Activated naive CD4-positive, alpha-beta T cell treated with anti-CD3 and anti-CD28 coated beads, Interleukin-2, amount 50 U/mL, for 72 hours (primary cell): ENCODE measurements at regions not wholly inside any gene's neighbourhood (a gene's known extent, or its start where the extent isn't known, plus 50 kb on each side); places are given as distances from the start of the nearest gene placed in this dataset.
"Not testable (repeated sequence)": the region's sequence is repeated elsewhere in the genome, so short reads cannot be mapped to it uniquely, and the experiment has no call there.

Experiments used
- ATAC-seq, 2 donors: fragments of 150-1000 bp; cut with Tn5 transposase; 2 replicates each; pipeline ENCODE4 v1.10.0; 2021; ENCODE audit warnings: mild to moderate bottlenecking in 2 of 2, moderate library complexity in 2 of 2
- DNase-seq, 2 donors: peaks; one replicate each; pipeline ENCODE4 v3.0.0; 2021 to 2022; ENCODE audit warnings: low spot score in 2 of 2
- H3K27ac Mint-ChIP-seq, 2 donors: one replicate each; pipeline ENCODE4 v1.8.0; 2022; ENCODE audit warnings: mild to moderate bottlenecking in 2 of 2, mixed read lengths in 2 of 2
- H3K36me3 Mint-ChIP-seq, 2 donors: one replicate each; pipeline ENCODE4 v1.8.0; 2022; ENCODE audit warnings: mixed read lengths in 2 of 2
- H3K9me3 Mint-ChIP-seq, 2 donors: one replicate each; pipeline ENCODE4 v1.8.0; 2022; ENCODE audit warnings: mixed read lengths in 2 of 2

GRCh38 chr7:76711648-76712047 lies 84.6 kb upstream of the POMZP3 start:
- not testable (repeated sequence) for H3K9me3 Mint-ChIP-seq, DNase-seq, ATAC-seq, H3K36me3 Mint-ChIP-seq, H3K27ac Mint-ChIP-seq

- not testable (repeated sequence) for ATAC-seq, H3K9me3 Mint-ChIP-seq, DNase-seq, H3K27ac Mint-ChIP-seq, H3K36me3 Mint-ChIP-seq
Measured at GRCh38 chr7:76709703-76710102, 82.6 kb upstream of the POMZP3 start.

GRCh38 chr7:76708446-76708845 lies 81.4 kb upstream of the POMZP3 start:
- H3K27ac Mint-ChIP-seq, ATAC-seq, DNase-seq, H3K9me3 Mint-ChIP-seq, H3K36me3 Mint-ChIP-seq: not testable (repeated sequence)

- ATAC-seq, H3K36me3 Mint-ChIP-seq, H3K27ac Mint-ChIP-seq, DNase-seq, H3K9me3 Mint-ChIP-seq: not testable (repeated sequence)
Measured at GRCh38 chr7:76703815-76704214, 76.7 kb upstream of the POMZP3 start.

- ATAC-seq, DNase-seq, H3K36me3 Mint-ChIP-seq, H3K9me3 Mint-ChIP-seq, H3K27ac Mint-ChIP-seq: not testable (repeated sequence)
Measured at GRCh38 chr7:76686277-76686676, 59.2 kb upstream of the POMZP3 start.

- not testable (repeated sequence) for DNase-seq, H3K36me3 Mint-ChIP-seq, H3K9me3 Mint-ChIP-seq
- peak in 1 of 2 donors; percentile 61 for ATAC-seq
- peak overlapping the region in 1 of 2 donors; percentile 31 for H3K27ac Mint-ChIP-seq
Measured at GRCh38 chr7:76684737-76685136, 57.7 kb upstream of the POMZP3 start.

GRCh38 chr7:76683631-76684030 lies 56.6 kb upstream of the POMZP3 start:
- H3K9me3 Mint-ChIP-seq, ATAC-seq, H3K27ac Mint-ChIP-seq, DNase-seq, H3K36me3 Mint-ChIP-seq: not testable (repeated sequence)

GRCh38 chr7:76681810-76682209 lies 54.7 kb upstream of the POMZP3 start:
- DNase-seq, ATAC-seq, H3K36me3 Mint-ChIP-seq, H3K9me3 Mint-ChIP-seq, H3K27ac Mint-ChIP-seq: not testable (repeated sequence)

GRCh38 chr7:76679174-76679573 lies 52.1 kb upstream of the POMZP3 start:
- not testable (repeated sequence) for H3K9me3 Mint-ChIP-seq, H3K27ac Mint-ChIP-seq, DNase-seq, ATAC-seq, H3K36me3 Mint-ChIP-seq

- DNase-seq, ATAC-seq: not testable (repeated sequence)
Measured at GRCh38 chr7:76678500-76678899, 51.4 kb upstream of the POMZP3 start.

GRCh38 chr7:76676890-76677289 lies 49.8 kb upstream of the POMZP3 start:
- H3K36me3 Mint-ChIP-seq, DNase-seq, H3K27ac Mint-ChIP-seq, H3K9me3 Mint-ChIP-seq, ATAC-seq: not testable (repeated sequence)

More at GRCh38 chr7:76678500-76678899, 51.4 kb upstream of the POMZP3 start:
- not testable (repeated sequence) for H3K9me3 Mint-ChIP-seq, H3K36me3 Mint-ChIP-seq, H3K27ac Mint-ChIP-seq
